ENCODE measurements at regions not wholly inside any gene's neighbourhood (a gene's known extent, or its start where the extent isn't known, plus 50 kb on each side); places are given as distances from the start of the nearest gene placed in this dataset.

DNA sequence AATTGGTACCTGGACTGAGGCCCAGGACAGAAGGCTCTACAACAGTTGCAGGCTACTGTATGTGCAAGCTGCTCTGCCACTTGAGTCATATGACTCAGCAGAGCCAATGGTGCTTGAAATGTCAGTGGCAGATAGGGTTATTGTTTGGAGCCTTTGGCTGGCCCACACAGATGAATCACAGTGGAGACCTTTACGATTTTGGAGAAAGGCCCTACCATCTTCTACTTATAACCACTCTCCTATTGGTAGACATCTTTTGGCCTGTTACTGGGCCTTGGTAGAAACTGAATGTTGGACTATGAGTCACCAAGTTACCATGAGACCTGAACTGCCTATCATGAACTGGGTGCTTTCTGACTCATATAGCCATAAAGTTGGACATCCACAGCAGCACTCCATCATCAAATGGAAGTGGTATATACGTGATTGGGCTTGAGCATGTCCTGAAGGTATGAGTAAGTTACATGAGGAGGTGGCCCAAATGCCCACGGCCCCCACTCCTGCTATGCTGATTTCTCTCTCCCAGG is 88.9 kb upstream of the NRXN1 start:
- no peaks in the 10 kb centered on the region for H3K27me3 Mint-ChIP-seq
- no peak for ATAC-seq (replicated peaks)
- peaks cover 0 to 16% of the 10 kb centered on the region in 2 donors for H3K9me3 Mint-ChIP-seq
- H3K27ac Mint-ChIP-seq, result no peak overlapping the region
- no peaks in the 10 kb centered on the region for H3K36me3 Mint-ChIP-seq (ENCODE audit: insufficient read depth)
- H3K4me3 Mint-ChIP-seq, result no peak overlapping the region
- no peaks in the 10 kb centered on the region for H3K4me1 Mint-ChIP-seq (ENCODE audit: low read depth in 2 of 2)
- DNase-seq, result no peak

DNA sequence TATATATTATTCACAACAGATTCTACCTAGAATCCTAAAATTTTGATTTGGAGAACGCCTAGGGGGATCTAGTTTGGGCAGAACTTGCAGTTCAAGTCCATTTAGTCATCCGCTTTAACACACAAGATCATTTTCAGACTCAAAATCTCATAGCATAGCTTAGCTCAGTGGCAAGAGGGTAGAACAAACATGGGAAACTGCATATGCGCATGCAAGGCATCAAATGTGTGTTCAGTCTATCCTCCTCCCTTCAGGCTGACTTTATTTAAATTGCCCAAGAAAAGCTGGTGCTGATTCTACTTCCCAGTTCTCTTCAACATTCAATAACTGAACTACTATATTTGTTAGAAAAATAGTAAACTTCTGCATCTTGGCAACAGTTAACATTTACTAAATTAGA is 79.6 kb upstream of the NRXN1 start:
- no peak overlapping the region for H3K4me3 Mint-ChIP-seq
- H3K4me1 Mint-ChIP-seq (ENCODE audit: low read depth in 2 of 2), result no peaks in the 10 kb centered on the region
- no peak for ATAC-seq (replicated peaks)
- no peaks in the 10 kb centered on the region for H3K27me3 Mint-ChIP-seq
- H3K27ac Mint-ChIP-seq, result no peak overlapping the region
- no peaks in the 10 kb centered on the region for H3K36me3 Mint-ChIP-seq (ENCODE audit: insufficient read depth)
- H3K9me3 Mint-ChIP-seq, result peaks cover 0 to 5% of the 10 kb centered on the region in 2 donors
- no peak for DNase-seq

DNA sequence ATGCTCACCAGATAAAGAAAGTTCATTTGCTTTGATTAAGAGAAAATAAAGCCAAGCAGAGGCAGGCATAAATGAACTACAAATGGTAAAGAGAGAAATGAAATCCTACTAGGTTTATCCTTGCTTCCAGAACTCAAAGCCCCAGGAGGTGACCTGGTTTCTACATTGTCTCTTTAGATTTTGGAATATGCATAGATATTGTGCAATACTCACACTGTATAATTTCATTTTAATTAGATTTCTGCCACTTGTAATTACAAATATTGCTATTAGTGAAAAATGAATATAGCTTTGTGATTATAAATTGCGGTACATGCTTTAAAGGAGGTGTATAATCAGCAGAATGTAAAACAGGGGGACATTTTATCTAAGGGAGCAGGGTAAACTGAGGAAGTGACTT is 76.9 kb upstream of the NRXN1 start:
- Mint-ChIP-seq H3K4me3 (no peak overlapping the region), H3K4me1 (ENCODE audit: low read depth in 2 of 2) (no peaks in the 10 kb centered on the region), H3K9me3 (peaks cover 2 to 5% of the 10 kb centered on the region in 2 donors), H3K27me3 (no peaks in the 10 kb centered on the region), H3K36me3 (ENCODE audit: insufficient read depth) (no peaks in the 10 kb centered on the region), H3K27ac (no peak overlapping the region)
- ATAC-seq (replicated peaks) (no peak), DNase-seq (no peak)

DNA sequence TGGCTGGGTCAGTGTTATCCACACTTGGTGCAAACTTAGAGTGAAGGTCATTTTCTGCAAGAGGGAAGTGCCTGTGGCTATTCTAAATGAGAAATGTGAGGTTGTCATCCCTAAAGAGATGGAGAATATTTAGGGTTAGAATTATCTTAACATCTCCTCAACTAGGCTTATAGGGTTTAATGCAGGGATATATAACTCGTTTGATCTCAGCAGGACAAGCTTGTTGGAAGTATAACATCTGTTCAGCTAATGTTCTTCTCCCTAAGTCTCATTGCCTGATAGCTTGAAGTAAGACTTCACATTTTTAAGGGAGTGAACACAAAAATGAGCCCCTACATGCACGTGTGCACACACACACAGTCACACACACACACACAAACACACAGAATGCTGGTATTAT is 75.9 kb upstream of the NRXN1 start:
- Mint-ChIP-seq H3K9me3 (peaks cover 10% of the 10 kb centered on the region in 2 donors), H3K4me1 (ENCODE audit: low read depth in 2 of 2) (no peaks in the 10 kb centered on the region), H3K36me3 (ENCODE audit: insufficient read depth) (no peaks in the 10 kb centered on the region), H3K27ac (no peak overlapping the region), H3K4me3 (no peak overlapping the region), H3K27me3 (no peaks in the 10 kb centered on the region)
- DNase-seq, result no peak
- ATAC-seq (replicated peaks), result no peak

DNA sequence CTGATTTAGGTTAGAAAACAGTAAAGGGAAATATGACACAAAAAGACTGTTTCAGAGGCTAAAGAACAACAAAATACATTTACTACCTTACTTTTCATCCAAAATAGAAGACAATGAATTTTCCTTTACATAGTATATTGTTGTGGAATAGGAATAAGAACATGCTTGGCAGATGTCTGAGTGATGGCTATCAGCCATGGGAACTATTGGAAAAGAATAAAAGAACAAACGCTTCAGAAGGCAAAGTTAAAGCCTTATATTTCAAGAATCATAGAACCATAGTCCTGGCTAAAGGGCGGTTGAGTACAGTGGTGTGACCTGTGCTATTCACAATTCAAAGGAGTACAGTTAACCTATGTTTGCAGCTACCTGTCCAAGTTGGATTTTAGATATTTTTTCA is 73.9 kb upstream of the NRXN1 start:
- Mint-ChIP-seq H3K4me3 (no peak overlapping the region), H3K27me3 (no peaks in the 10 kb centered on the region), H3K36me3 (ENCODE audit: insufficient read depth) (no peaks in the 10 kb centered on the region)

DNA sequence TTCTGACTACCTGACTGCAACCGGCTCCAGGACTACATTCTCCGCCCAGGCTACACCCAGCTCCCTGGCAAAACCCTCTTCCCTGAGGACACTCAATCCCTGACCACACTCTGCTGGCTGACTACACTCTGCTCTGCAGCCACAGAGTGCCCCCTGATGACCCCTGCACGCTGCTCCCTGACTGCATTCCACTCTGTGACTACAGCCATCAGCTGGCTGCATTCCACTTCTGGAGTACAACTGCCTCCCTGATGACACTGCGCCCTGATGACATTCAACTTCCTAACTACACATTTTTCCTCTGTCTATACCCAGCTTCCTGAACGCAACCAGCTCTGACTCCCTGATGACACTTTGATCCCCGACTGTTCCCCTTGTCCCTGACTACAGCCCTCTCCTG is 71.3 kb upstream of the NRXN1 start:
- Mint-ChIP-seq H3K4me3 (no peak overlapping the region), H3K4me1 (ENCODE audit: low read depth in 2 of 2) (no peaks in the 10 kb centered on the region), H3K27ac (no peak overlapping the region), H3K9me3 (peaks cover 7 to 17% of the 10 kb centered on the region in 2 donors), H3K36me3 (ENCODE audit: insufficient read depth) (no peaks in the 10 kb centered on the region), H3K27me3 (no peaks in the 10 kb centered on the region)
- DNase-seq, result no peak
- ATAC-seq (replicated peaks), result no peak

More for the DNA sequence above, 73.9 kb upstream of the NRXN1 start:
- ATAC-seq (replicated peaks) (no peak), DNase-seq (no peak)
- Mint-ChIP-seq H3K4me1 (ENCODE audit: low read depth in 2 of 2) (no peaks in the 10 kb centered on the region), H3K27ac (no peak overlapping the region), H3K9me3 (peaks cover 10% of the 10 kb centered on the region in 2 donors)

DNA sequence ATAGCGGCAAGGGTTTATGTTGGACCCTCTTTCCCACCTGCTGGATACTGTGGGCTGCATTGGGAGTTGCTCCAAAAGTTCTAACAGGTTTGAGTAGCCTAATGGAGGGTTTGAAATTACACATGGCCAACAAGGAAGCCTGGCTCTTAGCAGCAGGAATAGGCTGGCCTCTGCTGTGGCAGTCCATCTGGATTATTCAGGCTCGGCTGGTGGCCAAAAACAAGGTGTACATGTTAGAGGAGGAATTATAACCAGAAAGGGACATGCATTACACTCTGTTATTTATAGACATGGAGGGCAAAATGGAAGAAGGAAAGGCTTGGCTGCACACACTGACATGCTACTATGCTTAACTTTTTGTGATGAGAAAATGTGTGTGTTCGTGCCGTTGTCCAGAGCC is 61.1 kb upstream of the NRXN1 start:
- Mint-ChIP-seq H3K36me3 (ENCODE audit: insufficient read depth) (no peaks in the 10 kb centered on the region), H3K4me1 (ENCODE audit: low read depth in 2 of 2) (no peaks in the 10 kb centered on the region), H3K27me3 (no peaks in the 10 kb centered on the region), H3K9me3 (peaks cover 13 to 20% of the 10 kb centered on the region in 2 donors), H3K4me3 (no peak overlapping the region), H3K27ac (no peak overlapping the region)
- DNase-seq (no peak), ATAC-seq (replicated peaks) (no peak)

DNA sequence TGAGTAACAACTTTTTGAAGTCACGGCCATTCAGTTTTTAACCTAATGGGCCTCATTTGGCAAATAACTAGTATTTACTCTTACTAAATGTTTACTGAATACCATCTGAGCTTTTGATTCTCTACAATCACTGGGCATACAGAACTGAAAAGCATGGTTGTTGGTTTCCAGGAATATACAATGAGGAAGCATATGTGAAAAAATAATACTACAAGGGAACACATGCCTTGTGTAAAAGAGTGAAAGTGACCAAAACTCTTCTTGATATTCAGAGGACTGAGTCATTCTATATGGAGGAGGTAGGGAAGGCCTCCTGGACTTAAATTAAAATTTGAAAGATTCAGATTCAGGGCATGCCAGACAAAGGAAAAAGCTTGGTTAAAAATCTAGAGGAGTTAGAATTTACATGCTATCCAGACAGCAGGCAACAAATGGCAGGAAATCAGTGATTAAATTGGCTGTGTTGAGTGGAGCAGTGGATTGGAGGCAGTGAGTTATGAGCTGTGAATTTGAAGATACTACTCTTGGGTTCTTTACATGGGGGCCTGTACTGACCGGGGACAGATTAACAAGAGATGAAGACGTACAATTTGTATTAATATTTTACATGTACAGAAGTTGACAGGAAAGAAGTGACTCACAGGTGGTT is 53.6 kb upstream of the NRXN1 start:
- Mint-ChIP-seq H3K4me1 (ENCODE audit: low read depth in 2 of 2) (no peaks in the 10 kb centered on the region), H3K27ac (no peak overlapping the region), H3K36me3 (ENCODE audit: insufficient read depth) (no peaks in the 10 kb centered on the region), H3K27me3 (no peaks in the 10 kb centered on the region), H3K4me3 (no peak overlapping the region), H3K9me3 (peaks cover 12 to 17% of the 10 kb centered on the region in 2 donors)
- ATAC-seq (replicated peaks) (no peak), DNase-seq (no peak)

DNA sequence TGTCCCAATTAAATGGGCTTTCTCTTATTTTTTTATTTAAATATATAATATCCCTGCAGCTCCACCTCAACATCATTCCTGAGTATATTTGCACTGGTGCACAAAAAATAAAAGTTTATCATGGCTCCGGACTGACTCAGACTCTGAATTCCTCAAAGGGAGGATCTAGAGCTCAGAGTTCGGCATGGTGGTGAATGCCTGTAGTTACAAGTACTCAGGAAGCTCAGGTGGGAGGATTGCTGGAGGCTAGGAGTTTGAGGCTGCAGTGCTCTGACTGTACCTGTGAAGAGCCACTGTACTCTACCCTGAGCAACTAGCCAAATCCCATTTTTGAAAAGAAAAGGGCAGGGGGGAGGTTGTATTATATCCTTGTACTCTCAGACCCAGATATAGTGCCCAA is 52.8 kb upstream of the NRXN1 start:
- Mint-ChIP-seq H3K9me3 (peaks cover 12 to 17% of the 10 kb centered on the region in 2 donors), H3K27me3 (no peaks in the 10 kb centered on the region), H3K4me1 (ENCODE audit: low read depth in 2 of 2) (no peaks in the 10 kb centered on the region), H3K36me3 (ENCODE audit: insufficient read depth) (no peaks in the 10 kb centered on the region), H3K4me3 (no peak overlapping the region), H3K27ac (no peak overlapping the region)
- DNase-seq (no peak), ATAC-seq (replicated peaks) (no peak)

Measured in effector memory CD8-positive, alpha-beta T cell (primary cell).